Heart left ventricle (tissue), 16 donors: ENCODE measurements at regions not wholly inside any gene's neighbourhood (a gene's known extent, or its start where the extent isn't known, plus 50 kb on each side); places are given as distances from the start of the nearest gene placed in this dataset.

ENCODE experiments used
- ATAC-seq, 4 donors: fragments of 200-7000 bp; cut with Tn5 transposase; one replicate each; pipeline ENCODE4 v1.9.1; 2020 to 2022; ENCODE audit warnings: moderate library complexity in 4 of 4, mild to moderate bottlenecking in 3 of 4, moderate number of reproducible peaks in 1 of 4
- DNase-seq, 5 donors: peaks; one replicate each; pipeline ENCODE4 v3.0.0-alpha.2; 2020
- H3K27ac ChIP-seq, 12 donors: fragments of 200-600 bp; sonication (generic) in 4 of 12; one replicate each; pipeline versions ENCODE4 v1.5.0 to v1.8.0; 2016 to 2022; ENCODE audit warnings: mild to moderate bottlenecking in 2 of 12
- H3K27me3 ChIP-seq, 9 donors: fragments of 200-600 bp; sonication (generic) in 2 of 9; one replicate each; pipeline versions ENCODE4 v1.5.1 to v1.8.0; 2016 to 2022; ENCODE audit warnings: mild to moderate bottlenecking in 3 of 9
- H3K36me3 ChIP-seq, 9 donors: fragments of 200-600 bp; sonication (generic) in 2 of 9; one replicate each; pipeline versions ENCODE4 v1.5.0 to v1.8.0; 2018 to 2022; ENCODE audit warnings: mild to moderate bottlenecking in 2 of 9
- H3K4me1 ChIP-seq, 12 donors: fragments of 200-600 bp; sonication (generic) in 4 of 12; one replicate each; pipeline versions ENCODE4 v1.5.0 to v1.8.0; 2016 to 2022; ENCODE audit warnings: mild to moderate bottlenecking in 3 of 12
- H3K4me3 ChIP-seq, 12 donors: fragments of 200-600 bp; sonication (generic) in 4 of 12; one replicate each; pipeline versions ENCODE4 v1.5.0 to v1.8.0; 2017 to 2022; ENCODE audit warnings: mild to moderate bottlenecking in 9 of 12, moderate library complexity in 4 of 12
- H3K9me3 ChIP-seq, 12 donors: fragments of 200-600 bp; sonication (generic) in 4 of 12; one replicate each; pipeline versions ENCODE4 v1.5.0 to v1.8.0; 2016 to 2022; ENCODE audit warnings: mild to moderate bottlenecking in 1 of 12
- CTCF ChIP-seq, 12 donors: fragments of 200-600 bp; sonication (generic) in 4 of 12; IDR thresholded peaks; one replicate each; pipeline versions ENCODE4 v1.5.0 to v1.8.0; 2018 to 2022; ENCODE audit warnings: antibody characterized with exemption in 12 of 12, mild to moderate bottlenecking in 5 of 12
- POLR2A ChIP-seq, 2 donors: fragments of 450-650 bp; IDR thresholded peaks; one replicate each; pipeline ENCODE4 v1.6.1; 2017; ENCODE audit warnings: antibody characterized with exemption in 2 of 2, mild to moderate bottlenecking in 2 of 2, moderate library complexity in 2 of 2
- WGBS, 4 donors: extraction: QIAGEN DNeasy Blood & Tissue Kit in 2 of 4; methylation state at CpG; one replicate each; pipeline versions ENCODE4 v1.1.5 to v1.1.7; 2013 to 2018; 5-methylcytosine and 5-hydroxymethylcytosine counted together
- intact Hi-C, 10 donors: fragments of 100-400 bp; cut with DNase I; formaldehyde crosslinking; loops; one replicate each; pipeline versions ENCODE4 v1.11.1 to v1.14.2; 2022
- donor health status: ischemic (EF 13 %, LVEDD 7.1; RV severe dilation, severe dysfunction).
- donor health status: healthy with polysubstance abuse.
- donor health status: DM: no; HTN: yes; CAD: no.
- donor health status: DM: no; HTN: no; CAD: no.
- donor health status: ischemic (EF 25% LVEDD 6.9; RV normal size, moderate dysfunction).
- donor health status: ischemic (EF 25% LVEDD 5.7; RV mildly dilated, moderate dysfunction).
- donor health status: healthy.
- donor health status: DM: yes; HTN: yes; CAD: no.
- donor health status: ischemic (EF 35%, LVEDD 5.7; RV mildly dilated, moderate dysfunction).
- donor health status: nonischemic (EF 11% LVEDD 7.7; RV severe dilation, severe dysfunction).
- donor health status: DM: yes; HTN: yes; CAD: no.
- donor health status: PGD.
- donor health status: ischemic (EF 29% LVEDD 5.4; RV normal size, mild dysfunction).
- donor health status: nonischemic (EF 23%, LVEDD 6.1; RV moderate dilation, normal function).

- H3K27me3 ChIP-seq: no peaks in the 10 kb centered on the region
- no peak overlapping the region for H3K4me3 ChIP-seq
- no peak overlapping the region for H3K27ac ChIP-seq
- DNase-seq: no peak
- TF ChIP-seq CTCF (IDR thresholded peaks at IDR 0.05) (no peak), POLR2A (IDR thresholded peaks at IDR 0.05) (no peak)
- ATAC-seq: no peak
- H3K36me3 ChIP-seq: no peaks in the 10 kb centered on the region
- WGBS, 4 donors: 93 to 100% (median 97%) methylated on average over 4 of the region's 4 CpGs
- intact Hi-C loops: no loop called here
- no peaks in the 10 kb centered on the region for H3K9me3 ChIP-seq
- H3K4me1 ChIP-seq: peaks cover 0 to 4% (median 0%) of the 10 kb centered on the region in 12 donors
Measured at GRCh38 chr6:167659046-167659445, 167.7 kb upstream of the AFDN start.

- DNase-seq (no peak), ATAC-seq (no peak)
- 86 to 89% (median 87%) methylated on average over 4 of the region's 4 CpGs for WGBS, 4 donors
- H3K36me3 ChIP-seq: no peaks in the 10 kb centered on the region
- H3K27me3 ChIP-seq: no peaks in the 10 kb centered on the region
- H3K27ac ChIP-seq: no peak overlapping the region
- intact Hi-C loops: no loop called here
- no peak for TF ChIP-seq POLR2A (IDR thresholded peaks at IDR 0.05)
- TF ChIP-seq CTCF (IDR thresholded peaks at IDR 0.05): no peak
- peaks cover 0 to 16% (median 3%) of the 10 kb centered on the region in 12 donors for H3K4me1 ChIP-seq
- no peak overlapping the region for H3K4me3 ChIP-seq
- H3K9me3 ChIP-seq: no peaks in the 10 kb centered on the region
Measured at GRCh38 chr6:167660424-167660823, 166.3 kb upstream of the AFDN start.

GRCh38 chr6:167660944-167661551 lies 165.7 kb upstream of the AFDN start:
- Histone ChIP-seq H3K4me1 (peaks cover 0 to 16% (median 3%) of the 10 kb centered on the region in 12 donors), H3K4me3 (no peak overlapping the region), H3K27ac (no peak overlapping the region), H3K27me3 (no peaks in the 10 kb centered on the region), H3K36me3 (no peaks in the 10 kb centered on the region), H3K9me3 (no peaks in the 10 kb centered on the region)
- DNase-seq (no peak), ATAC-seq (no peak)
- TF ChIP-seq POLR2A (IDR thresholded peaks at IDR 0.05): no peak
- no peak for TF ChIP-seq CTCF (IDR thresholded peaks at IDR 0.05)
- intact Hi-C loops: no loop called here
- 76 to 85% (median 81%) methylated on average over 9 of the region's 9 CpGs for WGBS, 4 donors

GRCh38 chr6:167661552-167662044 lies 165.1 kb upstream of the AFDN start:
- no peaks in the 10 kb centered on the region for H3K9me3 ChIP-seq
- 78 to 86% (median 82%) methylated on average over 8 of the region's 8 CpGs for WGBS, 4 donors
- ATAC-seq (peak in 3 of 4 donors; percentile 47 to 58 (median 47)), DNase-seq (no peak)
- H3K27ac ChIP-seq: no peak overlapping the region
- peaks cover 0 to 16% (median 3%) of the 10 kb centered on the region in 12 donors for H3K4me1 ChIP-seq
- H3K4me3 ChIP-seq: no peak overlapping the region
- TF ChIP-seq POLR2A (IDR thresholded peaks at IDR 0.05) (no peak), CTCF (IDR thresholded peaks at IDR 0.05) (no peak)
- no peaks in the 10 kb centered on the region for H3K36me3 ChIP-seq
- no peaks in the 10 kb centered on the region for H3K27me3 ChIP-seq
- intact Hi-C loops: no loop called here
